HL-60 (cell line): ENCODE measurements at regions not wholly inside any gene's neighbourhood (a gene's known extent, or its start where the extent isn't known, plus 50 kb on each side); places are given as distances from the start of the nearest gene placed in this dataset.

Source experiments
- DNase-seq, 2 experiments: peaks; one replicate each; pipeline ENCODE4 v3.0.0-alpha.2; 2010 to 2020; ENCODE audit warnings: low read depth in 1 of 2, low spot score in 1 of 2
- H3K27ac ChIP-seq: fragments of 250-450 bp; sonication (Bioruptor Pico); replicated peaks from 2 replicates; pipeline ENCODE4 v1.5.1; 2020; ENCODE audit warnings: mild to moderate bottlenecking, moderate library complexity
- H3K27me3 ChIP-seq: fragments of 250-450 bp; sonication (Bioruptor Pico); 2 replicates; pipeline ENCODE4 v1.5.1; 2021; ENCODE audit warnings: mild to moderate bottlenecking, moderate library complexity; ENCODE audit not compliant: insufficient read depth, poor library complexity, severe bottlenecking
- H3K4me3 ChIP-seq: replicated peaks from 2 replicates; pipeline ENCODE4 v1.5.1; 2011; ENCODE audit warnings: mild to moderate bottlenecking, control low read depth, low read length; ENCODE audit not compliant: insufficient read depth
- GABPA ChIP-seq: IDR thresholded peaks from 2 replicates; pipeline ENCODE4 v1.6.1; 2012; ENCODE audit warnings: low read depth
- SPI1 ChIP-seq: IDR thresholded peaks from 2 replicates; pipeline ENCODE4 v1.6.1; 2012; ENCODE audit warnings: low read depth, mild to moderate bottlenecking, borderline replicate concordance
- TF ChIP-seq, protein P1 (sequence below): IDR thresholded peaks from 2 replicates; pipeline ENCODE4 v1.6.1; 2012; ENCODE audit warnings: low read depth; ENCODE audit not compliant: insufficient replicate concordance
- TF ChIP-seq, protein P2 (sequence below): IDR thresholded peaks from one replicate; pipeline ENCODE4 v1.5.1; 2011; ENCODE audit warnings: low read length, control low read depth, inconsistent platforms; ENCODE audit not compliant: insufficient read depth

DNA sequence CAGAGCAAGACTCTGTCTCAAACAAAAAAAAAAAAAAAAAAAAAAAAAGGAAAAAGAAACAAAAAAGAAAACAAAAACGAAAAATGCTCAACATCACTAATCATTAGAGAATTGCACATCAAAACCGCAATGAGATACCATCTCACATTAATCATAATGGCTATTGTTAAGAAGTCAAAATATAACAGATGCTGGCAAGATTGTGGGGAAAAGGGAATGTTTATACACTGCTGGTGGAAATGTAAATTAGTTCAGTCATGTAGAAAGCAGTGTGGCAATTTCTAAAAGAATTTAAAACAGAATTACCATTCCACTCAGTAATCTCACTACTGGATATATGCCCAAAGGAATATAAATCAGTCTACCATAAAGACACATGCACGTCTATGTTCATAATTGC is 50.4 kb upstream of the PRR16 start:
- TF ChIP-seq SPI1 = no peak
- TF ChIP-seq, protein P1, sequence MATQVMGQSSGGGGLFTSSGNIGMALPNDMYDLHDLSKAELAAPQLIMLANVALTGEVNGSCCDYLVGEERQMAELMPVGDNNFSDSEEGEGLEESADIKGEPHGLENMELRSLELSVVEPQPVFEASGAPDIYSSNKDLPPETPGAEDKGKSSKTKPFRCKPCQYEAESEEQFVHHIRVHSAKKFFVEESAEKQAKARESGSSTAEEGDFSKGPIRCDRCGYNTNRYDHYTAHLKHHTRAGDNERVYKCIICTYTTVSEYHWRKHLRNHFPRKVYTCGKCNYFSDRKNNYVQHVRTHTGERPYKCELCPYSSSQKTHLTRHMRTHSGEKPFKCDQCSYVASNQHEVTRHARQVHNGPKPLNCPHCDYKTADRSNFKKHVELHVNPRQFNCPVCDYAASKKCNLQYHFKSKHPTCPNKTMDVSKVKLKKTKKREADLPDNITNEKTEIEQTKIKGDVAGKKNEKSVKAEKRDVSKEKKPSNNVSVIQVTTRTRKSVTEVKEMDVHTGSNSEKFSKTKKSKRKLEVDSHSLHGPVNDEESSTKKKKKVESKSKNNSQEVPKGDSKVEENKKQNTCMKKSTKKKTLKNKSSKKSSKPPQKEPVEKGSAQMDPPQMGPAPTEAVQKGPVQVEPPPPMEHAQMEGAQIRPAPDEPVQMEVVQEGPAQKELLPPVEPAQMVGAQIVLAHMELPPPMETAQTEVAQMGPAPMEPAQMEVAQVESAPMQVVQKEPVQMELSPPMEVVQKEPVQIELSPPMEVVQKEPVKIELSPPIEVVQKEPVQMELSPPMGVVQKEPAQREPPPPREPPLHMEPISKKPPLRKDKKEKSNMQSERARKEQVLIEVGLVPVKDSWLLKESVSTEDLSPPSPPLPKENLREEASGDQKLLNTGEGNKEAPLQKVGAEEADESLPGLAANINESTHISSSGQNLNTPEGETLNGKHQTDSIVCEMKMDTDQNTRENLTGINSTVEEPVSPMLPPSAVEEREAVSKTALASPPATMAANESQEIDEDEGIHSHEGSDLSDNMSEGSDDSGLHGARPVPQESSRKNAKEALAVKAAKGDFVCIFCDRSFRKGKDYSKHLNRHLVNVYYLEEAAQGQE = no peak
- TF ChIP-seq, protein P2, sequence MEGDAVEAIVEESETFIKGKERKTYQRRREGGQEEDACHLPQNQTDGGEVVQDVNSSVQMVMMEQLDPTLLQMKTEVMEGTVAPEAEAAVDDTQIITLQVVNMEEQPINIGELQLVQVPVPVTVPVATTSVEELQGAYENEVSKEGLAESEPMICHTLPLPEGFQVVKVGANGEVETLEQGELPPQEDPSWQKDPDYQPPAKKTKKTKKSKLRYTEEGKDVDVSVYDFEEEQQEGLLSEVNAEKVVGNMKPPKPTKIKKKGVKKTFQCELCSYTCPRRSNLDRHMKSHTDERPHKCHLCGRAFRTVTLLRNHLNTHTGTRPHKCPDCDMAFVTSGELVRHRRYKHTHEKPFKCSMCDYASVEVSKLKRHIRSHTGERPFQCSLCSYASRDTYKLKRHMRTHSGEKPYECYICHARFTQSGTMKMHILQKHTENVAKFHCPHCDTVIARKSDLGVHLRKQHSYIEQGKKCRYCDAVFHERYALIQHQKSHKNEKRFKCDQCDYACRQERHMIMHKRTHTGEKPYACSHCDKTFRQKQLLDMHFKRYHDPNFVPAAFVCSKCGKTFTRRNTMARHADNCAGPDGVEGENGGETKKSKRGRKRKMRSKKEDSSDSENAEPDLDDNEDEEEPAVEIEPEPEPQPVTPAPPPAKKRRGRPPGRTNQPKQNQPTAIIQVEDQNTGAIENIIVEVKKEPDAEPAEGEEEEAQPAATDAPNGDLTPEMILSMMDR = no peak
- no peak for TF ChIP-seq GABPA

More for the DNA sequence above, 50.4 kb upstream of the PRR16 start:
- H3K4me3 ChIP-seq = no peak overlapping the region
- H3K27me3 ChIP-seq = no peaks in the 10 kb centered on the region
- no peak overlapping the region for H3K27ac ChIP-seq
- no peak for DNase-seq
